HG02588 (cell line): ENCODE measurements at regions not wholly inside any gene's neighbourhood (a gene's known extent, or its start where the extent isn't known, plus 50 kb on each side); places are given as distances from the start of the nearest gene placed in this dataset.
"Not testable (repeated sequence)": the region's sequence is repeated elsewhere in the genome, so short reads cannot be mapped to it uniquely, and the experiment has no call there.

Experiments used
- ATAC-seq: cut with Tn5 transposase; IDR thresholded peaks from one replicate; pipeline ENCODE4 v1.9.1; 2021; ENCODE audit warnings: mild to moderate bottlenecking, moderate library complexity; ENCODE audit not compliant: unreplicated experiment

DNA sequence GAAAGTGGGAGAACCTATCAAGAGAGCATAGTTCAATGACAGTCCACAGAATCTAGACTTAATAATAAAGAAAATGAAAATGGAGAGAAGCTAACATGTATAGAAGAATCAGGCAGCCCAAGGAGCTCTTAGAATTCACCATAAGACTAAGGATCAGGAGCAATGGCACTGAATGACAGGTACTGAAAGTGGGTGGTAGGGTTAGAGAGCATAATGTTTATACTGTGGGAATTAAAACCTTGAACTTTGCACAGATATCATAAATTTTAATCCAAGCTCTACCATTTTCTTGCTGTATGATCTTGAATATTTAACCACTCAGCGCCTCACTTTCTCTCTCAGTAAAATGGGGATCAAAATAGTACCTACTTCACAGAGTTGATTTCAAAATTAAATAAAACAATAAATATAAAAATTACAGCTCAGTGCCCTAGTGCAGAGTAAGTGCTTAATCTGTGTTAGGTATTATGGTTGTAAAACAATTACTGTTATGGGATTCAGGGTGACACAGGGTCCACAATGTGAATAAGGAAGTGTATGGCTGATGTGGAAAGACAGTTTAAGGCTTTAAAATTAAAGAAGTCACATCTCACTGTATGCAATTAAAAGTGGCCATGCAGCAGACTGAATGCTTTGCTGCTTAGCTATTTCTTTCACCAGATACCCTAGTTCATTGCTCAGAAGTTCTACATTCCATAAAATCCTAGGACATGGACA is 319.8 kb downstream of the HINT1 start:
- no peak for ATAC-seq

DNA sequence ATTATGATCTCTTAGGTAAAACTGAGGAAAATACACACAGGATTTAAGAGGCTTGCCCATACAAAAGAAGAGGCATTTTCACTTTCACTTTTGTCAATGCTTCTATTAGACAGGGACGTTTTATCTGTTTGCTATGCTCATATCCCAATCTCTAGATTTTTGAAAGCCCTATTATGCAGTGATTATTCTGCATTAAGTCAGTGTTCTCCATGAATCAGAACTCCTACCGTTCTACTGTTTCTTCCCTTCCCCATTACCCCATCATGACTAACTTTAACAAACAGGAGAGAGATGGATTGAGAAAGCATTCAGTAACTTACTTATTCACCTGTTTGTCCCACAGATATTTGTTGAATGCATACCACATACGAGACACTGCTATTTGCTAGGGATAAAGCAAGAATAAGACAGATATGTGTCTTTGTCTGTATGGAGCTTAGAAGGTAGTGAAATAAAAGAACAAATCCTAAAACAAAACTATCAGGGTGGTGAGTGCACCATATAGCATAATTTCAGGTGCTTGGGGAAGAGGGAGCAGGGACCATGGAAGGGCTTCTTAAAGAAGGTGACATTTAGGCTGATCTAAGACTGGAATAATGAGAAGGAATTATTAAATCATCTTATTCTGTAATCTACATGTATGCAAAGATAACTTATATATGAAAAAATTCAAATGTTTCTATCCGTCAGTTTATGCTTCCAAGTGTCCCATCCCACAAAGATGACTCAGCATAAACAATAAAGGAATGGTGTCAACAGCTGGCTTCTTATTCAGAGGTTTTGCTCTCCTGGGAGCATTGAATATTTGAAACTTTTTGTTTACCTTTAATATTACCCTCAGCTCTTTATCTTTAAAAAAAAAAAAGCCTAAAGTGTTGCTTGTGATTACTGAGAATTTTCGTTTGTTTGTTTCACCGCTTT is 328.1 kb downstream of the HINT1 start:
- ATAC-seq = peak; percentile 76

DNA sequence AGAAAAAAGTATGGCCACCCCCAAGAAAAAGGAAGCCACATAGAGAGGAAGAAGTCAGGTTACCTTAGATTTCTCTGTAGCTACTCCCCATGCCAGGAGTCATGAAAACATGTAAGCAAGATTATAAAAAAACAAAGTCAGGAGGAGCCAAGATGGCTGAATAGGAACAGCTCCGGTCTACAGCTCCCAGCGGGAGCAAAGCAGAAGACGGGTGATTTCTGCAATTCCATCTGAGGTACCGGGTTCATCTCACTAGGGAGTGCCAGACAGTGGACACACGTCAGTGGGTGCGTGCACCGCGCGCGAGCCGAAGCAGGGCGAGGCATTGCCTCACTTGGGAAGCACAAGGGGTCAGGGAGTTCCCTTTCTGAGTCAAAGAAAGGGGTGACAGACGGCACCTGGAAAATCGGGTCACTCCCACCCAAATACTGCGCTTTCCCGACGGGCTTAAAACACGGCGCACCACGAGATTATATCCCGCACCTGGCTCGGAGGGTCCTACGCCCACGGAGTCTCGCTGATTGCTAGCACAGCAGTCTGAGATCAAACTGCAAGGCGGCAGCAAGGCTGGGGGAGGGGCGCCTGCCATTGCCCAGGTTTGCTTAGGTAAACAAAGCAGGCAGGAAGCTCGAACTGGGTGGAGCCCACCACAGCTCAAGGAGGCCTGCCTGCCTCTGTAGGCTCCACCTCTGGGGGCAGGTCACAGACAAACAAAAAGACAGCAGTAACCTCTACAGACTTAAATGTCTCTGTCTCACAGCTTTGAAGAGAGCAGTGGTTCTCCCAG is 347.3 kb downstream of the HINT1 start:
- ATAC-seq = not testable (repeated sequence)

DNA sequence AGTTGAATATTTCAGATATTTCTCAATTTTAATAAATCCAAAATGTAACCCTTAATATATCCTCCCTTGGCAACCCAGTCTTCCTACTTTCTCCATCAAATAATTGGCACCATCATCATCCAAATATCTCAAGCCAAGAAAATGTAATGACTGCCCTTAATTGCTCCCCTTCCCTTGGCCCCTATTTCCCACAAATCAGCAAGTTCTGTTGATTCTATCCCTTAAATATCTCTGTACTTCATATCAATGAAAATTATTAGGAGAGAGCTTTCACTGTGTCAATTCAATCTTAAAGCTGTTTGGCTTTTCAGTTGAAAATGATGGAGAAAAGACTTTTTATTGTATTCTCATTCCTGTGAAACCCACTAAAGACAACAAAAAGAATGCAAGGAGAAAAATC is 349.8 kb downstream of the HINT1 start:
- ATAC-seq = no peak

DNA sequence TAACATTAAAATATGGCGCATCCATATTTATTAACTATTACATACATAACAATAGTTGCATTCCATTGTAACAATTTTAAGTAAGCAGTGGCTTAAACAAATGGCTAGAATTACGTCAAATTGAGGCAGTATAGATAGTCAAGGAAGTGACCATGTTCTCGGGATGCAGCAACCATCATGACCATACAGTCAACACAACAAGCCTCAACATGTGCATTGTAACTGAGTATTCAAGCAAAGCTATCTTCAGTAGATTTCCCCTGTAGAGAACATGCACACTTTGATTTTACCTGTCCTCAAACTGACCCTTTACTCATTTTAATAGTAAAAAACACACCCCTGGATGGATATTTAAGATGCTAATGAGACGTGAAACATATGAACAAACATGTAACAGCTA is 356.4 kb downstream of the HINT1 start:
- ATAC-seq = no peak

DNA sequence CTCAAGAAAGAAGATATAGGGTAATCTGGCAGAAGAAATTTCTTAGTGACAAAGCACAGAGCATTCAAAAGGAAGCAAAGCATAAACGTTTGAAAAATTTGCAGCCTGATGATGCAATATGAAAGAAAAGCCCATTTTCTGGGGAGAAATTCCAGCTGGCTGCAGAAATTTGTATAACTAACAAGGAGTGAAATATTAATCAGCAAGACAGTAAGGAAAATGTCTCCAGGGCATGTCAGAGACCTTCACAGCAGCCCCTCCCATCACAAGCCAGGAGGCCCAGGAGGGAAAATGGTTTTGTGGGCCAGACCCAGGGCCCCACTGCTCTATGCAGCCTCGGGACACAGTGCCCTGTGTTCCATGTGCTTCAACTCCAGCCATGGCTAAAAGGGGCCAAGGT is 359.4 kb downstream of the HINT1 start:
- no peak for ATAC-seq

DNA sequence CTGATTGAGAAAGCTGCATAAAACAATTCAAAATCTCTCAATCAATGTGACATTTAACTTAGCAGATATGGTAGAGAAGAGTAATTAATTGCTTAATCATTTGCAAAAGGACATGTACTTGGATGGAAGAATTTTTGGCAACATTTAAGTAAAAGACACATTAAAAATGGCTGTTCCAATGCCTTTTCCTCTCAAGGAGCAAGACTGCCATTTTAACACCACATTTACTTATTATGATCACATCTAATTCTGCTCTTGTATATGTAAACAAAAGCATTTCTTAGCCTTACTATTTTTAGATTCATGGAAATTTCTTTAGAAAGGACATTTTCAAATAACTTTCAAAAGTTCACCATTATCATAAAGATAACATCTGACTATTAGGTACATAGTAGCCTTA is 360.0 kb downstream of the HINT1 start:
- ATAC-seq = no peak

DNA sequence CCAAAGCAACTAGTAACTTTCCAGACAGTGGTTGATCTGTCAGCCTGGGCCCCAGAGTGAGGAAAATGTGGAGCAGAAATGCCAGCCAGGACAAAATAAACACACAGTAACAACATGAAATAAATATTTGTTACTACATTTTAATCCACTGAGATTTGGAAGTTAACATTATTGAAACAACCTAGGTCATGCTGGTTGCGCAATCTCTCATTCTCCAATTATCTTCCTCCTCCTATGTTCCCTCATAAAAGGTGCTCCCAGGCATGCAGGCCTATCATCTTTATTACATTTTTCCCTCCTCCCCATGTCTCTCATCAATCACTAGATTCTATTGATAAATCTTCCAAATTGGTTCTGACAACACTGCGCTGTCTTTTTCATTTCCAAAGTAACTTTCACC is 363.1 kb downstream of the HINT1 start:
- ATAC-seq = no peak

DNA sequence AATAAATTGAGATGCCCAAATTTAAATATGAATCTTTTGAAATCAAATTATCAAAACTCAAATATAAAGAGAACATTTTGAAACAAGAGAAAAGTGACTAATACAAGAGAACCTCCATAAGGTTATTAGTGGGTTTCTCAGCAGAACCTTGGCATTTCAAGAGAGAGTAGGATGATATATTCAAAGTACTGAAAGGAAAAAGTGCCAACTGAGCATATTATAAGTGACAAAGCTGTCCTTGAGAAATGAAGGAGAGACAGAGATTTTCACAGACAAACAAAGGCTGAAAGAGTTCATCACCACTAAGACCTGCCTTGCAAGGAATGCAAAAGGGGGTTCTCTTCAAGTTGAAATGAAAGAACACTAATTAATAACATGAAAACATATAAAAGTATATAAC is 366.0 kb downstream of the HINT1 start:
- ATAC-seq = no peak

DNA sequence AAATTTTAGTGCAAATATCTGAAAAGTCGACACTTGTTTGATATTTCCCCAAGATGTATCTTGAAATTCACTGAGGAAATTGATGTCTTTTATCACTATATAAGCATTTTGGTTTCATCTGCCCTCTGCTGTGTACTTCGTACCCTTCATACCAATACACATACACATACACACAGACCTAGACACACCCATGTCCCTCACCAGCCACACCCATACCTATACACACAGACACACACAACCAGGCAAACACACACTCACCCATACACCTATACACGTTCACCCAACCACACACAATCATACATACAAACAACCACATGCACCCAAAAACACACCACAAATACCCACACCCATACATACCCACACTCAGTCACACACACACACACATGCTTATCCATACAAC is 367.8 kb downstream of the HINT1 start:
- ATAC-seq = no peak

DNA sequence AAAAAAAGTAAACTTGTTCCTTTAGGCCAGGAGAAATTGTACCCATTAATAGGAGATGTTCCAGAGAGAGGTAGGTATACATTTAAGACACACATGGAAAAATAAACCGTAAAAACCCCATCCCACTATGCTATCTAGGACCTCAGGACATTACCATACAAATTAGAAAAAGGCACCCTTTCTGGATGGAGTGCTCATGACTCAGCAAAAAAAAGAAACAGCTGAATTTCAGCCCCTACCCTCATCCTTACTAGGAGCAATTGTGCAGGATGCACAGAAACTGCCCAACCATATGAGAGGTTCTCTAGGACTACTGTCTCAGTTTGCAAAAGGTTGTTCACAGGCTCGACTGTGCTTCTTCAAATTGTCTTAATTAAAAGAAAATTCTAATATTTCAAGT is 368.2 kb downstream of the HINT1 start:
- ATAC-seq = no peak

DNA sequence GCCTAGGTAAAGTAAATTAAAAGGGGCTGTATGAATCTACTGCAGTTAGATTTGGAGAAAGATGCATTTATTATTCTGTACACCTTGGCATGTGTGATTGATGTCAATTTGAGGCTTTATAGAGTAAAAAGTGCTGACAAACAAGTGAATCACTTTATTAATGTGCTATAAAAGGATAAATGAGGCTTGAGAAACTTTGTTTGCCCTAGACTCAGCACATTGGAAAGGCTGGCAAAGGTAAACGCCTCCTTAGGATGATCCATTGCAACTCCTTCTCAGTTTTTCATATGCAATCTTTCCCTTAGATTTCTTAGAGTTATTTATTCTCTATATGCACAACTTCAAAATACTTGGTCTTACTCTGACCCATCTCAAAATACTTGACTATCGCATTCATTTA is 369.0 kb downstream of the HINT1 start:
- no peak for ATAC-seq

DNA sequence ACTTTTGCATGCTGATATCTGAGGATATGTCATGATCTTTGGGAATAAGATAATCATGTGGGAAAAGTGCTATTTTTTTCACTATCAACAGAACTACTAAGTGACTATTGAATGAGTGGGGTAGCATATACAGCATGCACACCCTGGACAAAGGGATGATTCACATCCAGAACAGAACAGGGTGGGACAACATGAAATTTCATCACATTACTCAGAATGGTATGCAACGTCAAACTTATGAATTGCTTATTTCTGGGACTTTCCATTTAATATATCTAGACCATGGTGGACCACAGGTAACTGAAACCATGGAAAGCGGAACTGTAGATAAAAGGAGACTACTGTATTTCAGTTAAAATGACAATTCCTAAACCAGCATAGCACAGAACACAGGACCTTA is 370.0 kb downstream of the HINT1 start:
- no peak for ATAC-seq

DNA sequence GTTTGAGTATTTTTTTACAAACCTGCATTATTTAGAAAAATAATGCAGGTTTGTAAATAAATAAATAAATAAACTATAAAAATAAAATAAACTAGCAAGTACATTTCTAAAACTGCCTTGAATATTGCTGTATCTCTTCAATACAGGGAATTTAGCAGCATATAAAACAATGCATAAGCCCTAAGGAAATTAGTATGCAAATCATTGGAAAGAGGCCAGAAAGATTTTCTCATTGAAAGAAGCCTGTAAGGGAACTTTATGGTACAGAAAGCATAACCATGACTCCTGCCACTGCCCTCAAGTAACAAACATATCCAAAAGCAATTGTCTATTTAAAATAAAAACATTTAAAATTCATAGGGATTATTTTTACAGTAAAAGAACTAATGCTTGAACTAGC is 387.3 kb downstream of the HINT1 start:
- ATAC-seq = no peak

DNA sequence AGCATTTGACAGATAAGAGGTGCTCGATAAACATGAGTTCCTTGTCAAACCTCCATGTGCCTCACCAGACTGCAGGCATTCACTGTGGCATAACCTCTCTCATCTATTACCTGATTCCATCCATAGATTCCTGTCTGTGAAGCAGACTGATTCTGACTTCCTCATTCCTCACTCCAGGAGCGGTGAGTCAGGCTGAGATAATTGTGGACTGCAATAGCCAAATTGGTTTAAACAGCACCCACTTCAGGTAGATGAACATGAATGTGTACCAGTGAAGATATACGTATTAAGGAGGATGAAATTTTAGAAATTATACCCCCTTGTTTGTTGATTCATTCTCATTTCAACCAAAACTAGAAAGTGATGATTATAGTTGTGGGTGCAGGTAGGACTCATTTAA is 391.2 kb downstream of the HINT1 start:
- ATAC-seq = no peak

DNA sequence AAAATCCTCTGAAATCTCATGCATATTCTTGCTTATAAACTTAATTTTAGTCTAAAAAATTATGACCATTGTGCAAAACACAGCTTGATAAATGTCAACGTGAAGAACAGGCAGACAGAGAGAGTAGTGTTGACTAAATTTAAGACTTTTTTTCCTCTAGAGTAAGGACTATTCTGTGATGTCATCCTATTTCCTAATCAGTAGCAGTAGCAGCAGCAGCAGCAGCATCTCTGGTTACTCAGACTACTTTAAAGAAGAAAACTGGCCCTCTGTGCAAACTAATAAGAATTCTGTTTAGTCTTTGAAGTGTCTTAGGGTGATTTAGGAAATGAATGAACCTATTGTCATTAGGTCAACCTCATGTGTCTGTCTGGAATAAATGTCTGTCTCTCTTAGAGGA is 403.0 kb downstream of the HINT1 start:
- no peak for ATAC-seq

DNA sequence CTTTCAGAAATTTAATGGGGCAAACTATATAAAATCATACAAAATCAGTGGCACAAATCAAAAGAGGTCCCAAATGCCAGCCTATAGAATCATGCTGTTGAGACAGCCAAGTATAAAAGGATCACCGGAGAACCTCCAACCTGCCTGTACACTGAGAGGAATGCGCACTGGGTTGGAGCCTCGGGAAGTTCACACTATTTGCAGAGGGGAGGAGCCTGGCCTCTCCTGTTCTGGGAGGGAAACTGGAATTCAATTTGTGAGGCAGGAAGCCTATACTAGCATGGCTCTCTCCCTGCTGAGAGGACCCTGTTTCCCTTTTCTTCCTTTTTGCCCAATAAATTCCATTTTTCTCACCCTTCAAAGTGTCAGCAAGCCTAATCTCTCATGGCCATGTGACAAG is 406.0 kb downstream of the HINT1 start:
- no peak for ATAC-seq

DNA sequence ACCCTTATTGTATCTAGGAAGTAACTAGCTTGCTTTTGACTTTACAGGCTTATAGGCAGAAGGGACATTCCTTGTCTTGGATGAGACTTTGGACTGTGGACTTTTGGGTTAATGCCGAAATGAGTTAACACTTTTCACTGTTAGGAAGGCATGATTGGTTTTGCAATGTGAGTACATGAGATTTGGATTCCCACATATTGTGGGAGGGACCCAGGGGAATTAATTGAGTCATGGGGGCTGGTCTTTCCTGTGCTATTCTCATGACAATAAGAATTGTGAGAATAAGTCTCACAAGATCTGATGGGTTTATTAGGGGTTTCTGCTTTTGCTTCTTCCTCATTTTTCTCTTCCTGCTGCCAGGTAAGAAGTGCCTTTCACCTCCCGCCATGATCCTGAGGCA is 417.5 kb downstream of the HINT1 start:
- no peak for ATAC-seq

DNA sequence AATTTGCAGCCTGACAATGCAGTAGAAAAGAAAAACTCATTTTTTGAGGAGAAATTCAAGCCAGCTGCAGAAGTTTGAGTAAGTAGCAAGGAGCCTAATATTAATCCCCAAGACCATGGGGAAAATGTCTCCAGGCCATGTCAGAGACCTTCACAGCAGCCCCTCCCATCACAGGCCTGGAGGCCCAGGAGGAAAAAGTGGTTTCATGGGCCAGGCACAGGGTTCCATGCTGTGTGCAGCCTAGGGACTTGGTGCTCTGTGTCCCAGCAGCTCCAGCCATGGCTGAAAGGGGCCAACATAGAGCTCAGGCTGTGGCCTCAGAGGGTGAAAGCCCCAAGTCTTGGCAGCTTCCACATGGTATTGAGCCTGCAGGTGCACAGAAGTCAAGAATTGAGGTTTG is 418.4 kb downstream of the HINT1 start:
- ATAC-seq = not testable (repeated sequence)

DNA sequence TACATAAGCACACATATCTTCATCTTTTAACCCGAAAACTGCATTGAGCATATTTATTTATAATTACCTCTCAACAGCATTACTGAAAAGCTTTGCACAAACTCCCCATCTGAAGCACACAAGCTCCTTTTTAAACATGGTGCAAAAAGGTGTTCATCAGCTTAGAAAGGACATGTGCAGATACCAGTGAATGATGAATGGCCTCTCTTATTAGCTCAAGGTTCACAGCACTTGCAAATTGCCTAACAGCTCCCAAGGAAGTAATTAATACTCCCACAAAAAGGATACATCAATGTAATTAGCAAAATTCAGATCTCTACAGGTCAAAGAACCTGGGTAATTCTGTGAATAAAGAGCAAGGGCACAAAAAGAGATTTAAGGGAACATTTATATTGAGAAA is 422.0 kb downstream of the HINT1 start:
- no peak for ATAC-seq

DNA sequence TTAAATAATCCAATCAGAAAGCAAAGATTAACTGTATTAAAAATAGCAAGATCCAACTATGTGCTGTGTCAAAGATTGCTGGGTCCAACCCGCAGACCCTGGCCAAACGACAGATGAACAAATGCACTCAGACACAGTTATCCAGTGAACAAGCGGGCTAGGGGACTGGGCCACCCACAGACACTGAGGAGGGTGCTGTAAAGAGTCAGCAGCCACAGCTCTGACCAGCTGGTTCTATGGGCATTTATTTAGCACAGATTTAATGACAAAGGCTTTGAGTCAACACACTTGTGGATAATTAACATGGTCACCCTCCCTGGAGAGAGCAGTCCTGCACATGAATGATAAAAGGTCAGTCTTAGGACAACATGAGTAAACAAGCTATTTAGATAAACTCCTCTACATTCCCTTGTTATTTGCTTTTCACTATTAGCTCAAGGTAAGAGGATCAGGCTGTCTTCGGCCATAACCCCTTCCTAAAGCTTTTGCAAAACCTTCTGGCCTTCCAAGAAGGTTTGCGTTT is 424.9 kb downstream of the HINT1 start:
- ATAC-seq = no peak
